Inflammatory macrophage treated with lipopolysaccharide for 1 hour (primary cell): ENCODE measurements at regions not wholly inside any gene's neighbourhood (a gene's known extent, or its start where the extent isn't known, plus 50 kb on each side); places are given as distances from the start of the nearest gene placed in this dataset.
"Not testable (repeated sequence)": the region's sequence is repeated elsewhere in the genome, so short reads cannot be mapped to it uniquely, and the experiment has no call there.

Experiments
- DNase-seq, 2 donors: peaks; one replicate each; pipeline ENCODE4 v3.0.0-alpha.2; 2020 to 2022

DNA sequence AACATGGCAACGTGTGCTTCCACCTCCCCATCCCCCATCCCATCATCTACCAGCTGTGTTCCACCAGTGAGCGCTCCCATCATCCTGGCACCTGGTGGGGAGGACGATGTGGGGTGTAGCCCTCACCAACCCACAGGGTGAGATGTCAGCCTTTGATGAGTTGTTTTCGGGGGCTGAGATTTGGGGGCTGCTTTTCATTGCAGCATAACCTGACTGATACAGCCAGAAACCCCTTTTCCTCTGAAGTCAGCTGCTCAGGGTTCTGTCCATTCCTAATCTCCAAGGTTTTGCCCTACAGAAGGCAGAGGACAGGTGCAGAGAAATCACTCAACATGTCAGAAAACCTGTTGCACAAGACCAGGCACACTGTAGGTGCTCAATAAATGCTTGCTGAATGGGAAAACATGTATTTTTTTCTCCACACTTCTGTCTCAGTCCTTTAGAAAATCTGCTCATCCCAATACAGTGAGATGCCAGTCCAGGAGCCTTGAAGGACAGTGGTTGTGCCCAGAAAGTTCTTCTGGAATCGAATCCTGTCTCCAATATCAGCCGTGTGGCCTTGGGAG lies 239.8 kb downstream of the RBM19 start:
- DNase-seq: no peak

GRCh38 chr12:113725557-113725876 lies 240.6 kb downstream of the RBM19 start:
- DNase-seq: no peak

DNA sequence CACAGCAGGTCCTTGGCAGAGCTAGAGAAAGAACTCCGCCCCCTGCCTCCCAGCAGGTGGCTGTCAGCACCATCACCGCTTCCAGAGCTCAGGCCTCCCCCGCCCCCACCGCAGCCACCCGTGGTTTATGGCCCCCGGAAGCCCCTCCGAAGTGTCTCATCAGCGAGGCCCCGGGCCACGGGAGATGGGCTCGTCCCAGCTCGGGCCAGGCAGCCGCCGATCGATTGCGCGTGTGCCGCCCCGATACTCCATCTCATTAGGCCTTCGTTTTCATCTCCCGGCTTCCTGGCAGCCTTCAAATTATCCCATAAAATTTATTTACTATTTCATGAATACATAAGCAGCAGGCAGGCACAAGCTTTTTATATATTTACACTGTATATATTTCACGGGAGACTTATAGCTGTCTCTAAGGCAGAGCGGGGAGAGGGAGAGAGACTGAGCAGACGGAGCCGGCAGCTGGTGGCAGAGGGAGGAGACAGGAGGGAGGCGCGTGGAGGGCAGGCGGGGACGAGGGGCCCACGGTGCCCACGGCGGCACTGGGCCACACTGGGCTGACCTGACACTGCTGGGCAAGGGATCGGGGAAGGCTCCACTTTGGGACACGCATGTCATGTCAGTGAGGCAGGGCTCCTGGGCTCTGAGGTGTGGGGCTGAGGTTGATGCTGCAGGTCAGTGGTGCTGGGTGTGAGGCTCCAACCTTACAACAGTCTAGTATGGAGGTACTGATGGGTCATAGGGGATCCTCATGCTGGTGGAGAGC lies 241.2 kb downstream of the RBM19 start:
- no peak for DNase-seq

GRCh38 chr12:113723631-113724030 lies 242.5 kb downstream of the RBM19 start:
- no peak for DNase-seq

GRCh38 chr12:113722747-113723146 lies 243.4 kb downstream of the RBM19 start:
- DNase-seq: no peak

- DNase-seq: no peak
Observed at GRCh38 chr12:113720629-113721028, 245.5 kb downstream of the RBM19 start.

DNA sequence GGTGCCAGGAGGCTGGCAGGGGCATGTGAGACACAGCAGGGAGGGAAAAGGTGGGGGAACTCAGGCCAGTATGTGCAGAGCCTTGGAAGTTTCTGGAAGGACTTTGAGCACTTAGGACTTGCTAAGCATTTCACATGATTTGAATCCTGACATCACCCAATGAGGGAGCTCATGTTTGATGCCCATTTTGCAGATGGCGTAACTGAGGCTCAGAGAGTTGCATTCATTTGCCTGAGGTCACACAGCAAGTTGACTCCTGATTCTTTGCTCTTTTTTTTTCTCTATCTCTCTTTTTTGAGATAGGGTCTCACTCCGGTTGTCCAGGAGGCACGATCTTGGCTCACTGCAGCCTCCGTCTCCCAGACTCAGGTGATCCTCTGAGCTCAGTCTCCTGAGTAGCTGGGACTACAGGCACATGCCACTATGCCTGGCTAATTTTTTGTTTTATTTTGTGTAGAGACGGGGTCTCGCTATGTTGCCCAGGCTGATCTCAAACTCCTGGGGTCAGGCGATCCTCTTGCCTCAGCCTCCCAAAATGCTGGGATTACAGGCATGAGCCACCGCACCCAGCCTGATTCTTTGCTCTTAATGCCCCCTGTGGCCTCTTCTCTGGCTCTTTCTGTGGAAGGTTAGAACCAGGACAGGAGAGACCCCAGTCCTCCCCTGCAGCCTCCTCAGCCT lies 246.1 kb downstream of the RBM19 start:
- no peak for DNase-seq

GRCh38 chr12:113713156-113713555 lies 241.5 kb upstream of the LHX5 start:
- DNase-seq: no peak

- DNase-seq: no peak
Observed at GRCh38 chr12:113712481-113712880, 240.8 kb upstream of the LHX5 start.

GRCh38 chr12:113710216-113710615 lies 238.5 kb upstream of the LHX5 start:
- DNase-seq: no peak

- DNase-seq: no peak
Observed at GRCh38 chr12:113709456-113709855, 237.8 kb upstream of the LHX5 start.

DNA sequence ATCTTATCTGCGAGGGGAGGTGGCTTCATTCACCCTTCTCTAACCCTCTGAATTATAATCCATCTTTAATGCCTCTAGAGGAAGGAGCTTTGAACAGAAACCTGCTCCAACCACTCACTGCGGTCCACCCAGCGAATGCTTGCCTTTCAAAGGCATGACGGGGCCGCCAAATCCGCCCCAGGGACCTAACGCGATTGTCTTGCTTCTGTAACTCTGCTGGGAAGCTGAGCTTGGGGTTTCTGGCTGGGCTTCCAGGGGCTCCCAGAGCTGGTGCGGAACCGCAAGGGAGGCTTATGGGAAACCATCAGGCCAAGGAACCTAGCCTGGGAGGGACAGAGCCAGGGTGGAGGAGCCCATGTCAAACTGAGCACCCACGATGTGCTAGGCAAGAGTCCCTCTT lies 231.2 kb upstream of the LHX5 start:
- DNase-seq: no peak

GRCh38 chr12:113702276-113702675 lies 230.6 kb upstream of the LHX5 start:
- DNase-seq: no peak

GRCh38 chr12:113700943-113701342 lies 229.3 kb upstream of the LHX5 start:
- DNase-seq: no peak

DNA sequence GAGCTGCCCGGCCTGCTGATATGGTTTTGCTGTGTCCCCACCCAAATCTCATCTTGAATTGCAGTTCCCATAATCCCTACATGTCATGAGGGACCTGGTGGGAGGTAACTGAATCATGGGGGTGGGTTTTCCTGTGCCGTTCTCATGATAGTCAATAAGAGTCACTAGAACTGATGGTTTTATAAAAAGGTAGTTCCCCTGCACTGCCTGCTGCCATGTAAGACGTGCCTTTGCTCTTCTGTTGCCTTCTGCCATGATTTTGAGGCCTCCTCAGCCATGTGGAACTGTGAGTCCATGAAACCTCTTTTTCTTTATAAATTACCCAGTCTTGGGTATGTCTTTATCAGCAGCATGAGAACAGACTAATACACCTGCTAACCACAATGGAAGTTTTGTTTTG lies 228.3 kb upstream of the LHX5 start:
- not testable (repeated sequence) for DNase-seq

DNA sequence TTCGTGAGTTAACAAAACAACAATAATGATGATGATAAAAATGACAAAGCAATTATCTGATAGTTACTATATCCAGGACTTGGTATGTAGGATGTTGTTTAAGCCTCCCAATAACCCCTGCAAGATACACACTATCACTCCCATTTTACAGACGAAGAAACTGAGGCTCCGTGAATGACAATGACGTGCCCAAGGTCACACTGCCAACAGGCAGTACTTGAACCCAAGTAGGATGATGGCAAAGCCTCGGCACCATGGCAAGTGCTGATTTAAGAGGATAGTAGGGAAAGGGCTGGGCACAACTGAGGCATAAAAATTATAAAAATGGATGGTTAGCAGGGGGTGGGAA lies 226.8 kb upstream of the LHX5 start:
- no peak for DNase-seq

DNA sequence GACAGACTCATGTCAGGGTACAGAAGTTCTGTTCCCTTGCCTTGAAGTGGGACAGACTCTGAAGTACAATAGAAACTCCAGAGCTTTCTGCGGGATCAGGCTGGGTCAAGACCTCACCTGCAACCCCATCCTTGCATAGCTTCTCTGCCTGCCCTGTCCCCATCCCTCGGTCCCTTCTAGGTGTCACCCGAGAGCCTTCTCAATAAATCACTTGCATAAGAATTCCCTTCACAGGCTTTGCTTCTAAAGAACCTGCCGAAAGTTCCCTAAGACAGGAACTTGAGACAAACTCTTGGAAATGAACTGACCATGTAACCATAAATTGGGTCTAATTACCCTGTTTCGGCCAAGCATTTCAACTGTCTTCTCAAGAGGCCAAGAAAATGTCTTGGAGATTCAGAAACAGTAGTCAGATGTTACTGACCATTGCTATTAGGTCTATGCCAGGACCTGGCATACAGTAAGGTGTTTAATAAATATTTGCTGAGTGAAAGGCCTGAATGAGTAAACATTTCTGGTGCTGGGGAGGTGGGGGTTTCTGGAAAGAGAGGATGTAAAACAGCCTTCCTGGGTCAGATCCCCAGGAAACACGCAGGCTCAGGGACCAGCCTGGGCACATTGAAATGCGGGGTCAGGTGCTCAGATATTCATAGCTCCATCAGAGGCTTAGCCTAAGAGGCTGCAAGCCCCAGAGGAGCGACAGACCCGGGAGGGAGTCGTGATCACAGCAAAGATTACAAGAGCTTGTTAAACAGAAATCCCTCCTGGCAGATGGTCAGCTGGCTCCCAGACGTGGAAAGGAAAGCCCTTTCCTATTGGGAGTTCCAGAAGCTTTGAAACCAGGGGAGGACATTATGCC lies 226.2 kb upstream of the LHX5 start:
- DNase-seq: no peak

- DNase-seq: no peak
Observed at GRCh38 chr12:113697104-113697503, 225.4 kb upstream of the LHX5 start.

DNA sequence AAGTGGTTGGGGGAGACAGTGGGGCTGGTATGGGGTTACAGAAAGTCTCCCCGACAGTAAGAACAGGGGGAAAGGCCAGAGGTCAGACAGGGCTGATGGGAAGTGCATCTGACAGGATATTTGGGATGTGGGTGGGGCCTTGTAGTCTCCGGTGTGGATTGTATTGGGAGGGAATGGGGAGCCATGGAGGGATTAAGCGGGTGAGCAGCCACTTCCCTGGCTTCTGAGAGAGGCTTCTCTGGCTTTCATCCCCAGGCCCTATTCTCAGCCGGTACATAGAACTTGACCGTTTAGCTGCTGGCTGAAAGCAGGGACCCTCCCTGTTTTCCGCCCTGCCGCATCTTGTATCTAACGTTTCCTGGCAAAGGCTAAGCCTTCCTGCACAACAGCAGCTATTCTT lies 222.0 kb upstream of the LHX5 start:
- no peak for DNase-seq

GRCh38 chr12:113689047-113689610 lies 217.5 kb upstream of the LHX5 start:
- DNase-seq: no peak

DNA sequence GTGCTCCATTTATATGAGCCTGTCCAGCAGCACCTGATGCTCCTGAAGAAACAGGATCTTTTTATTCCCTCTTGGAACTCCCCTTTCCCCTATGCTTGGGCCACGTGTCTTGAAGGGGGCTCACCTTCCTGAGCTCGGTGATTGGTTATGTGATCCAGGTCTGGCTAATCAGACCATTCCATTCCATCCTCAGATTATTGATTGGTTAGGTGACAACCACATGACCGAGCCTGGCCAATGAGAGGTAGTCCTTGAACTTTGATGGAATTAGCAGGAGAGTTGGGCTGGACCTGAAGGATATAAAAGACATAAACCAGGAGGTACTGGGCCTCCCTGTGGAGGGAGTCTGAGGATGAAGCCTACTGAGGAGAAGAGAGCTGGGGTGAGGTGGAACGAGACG lies 216.6 kb upstream of the LHX5 start:
- DNase-seq: no peak

- DNase-seq: no peak
Observed at GRCh38 chr12:113684908-113685782, 213.5 kb upstream of the LHX5 start.
